C4-2B (cell line): ENCODE measurements at regions not wholly inside any gene's neighbourhood (a gene's known extent, or its start where the extent isn't known, plus 50 kb on each side); places are given as distances from the start of the nearest gene placed in this dataset.

ENCODE experiments used
- H3K27ac ChIP-seq: fragments of 450-650 bp; 2 replicates; pipeline ENCODE4 v1.5.1; 2017
- ZFX ChIP-seq: fragments of 450-650 bp; IDR thresholded peaks from 2 replicates; pipeline ENCODE4 v1.6.1; 2017
- TF ChIP-seq, protein P1 (sequence below): fragments of 450-650 bp; conservative IDR thresholded peaks from 2 replicates; pipeline ENCODE4 v1.5.1; 2017; ENCODE audit warnings: mild to moderate bottlenecking

DNA sequence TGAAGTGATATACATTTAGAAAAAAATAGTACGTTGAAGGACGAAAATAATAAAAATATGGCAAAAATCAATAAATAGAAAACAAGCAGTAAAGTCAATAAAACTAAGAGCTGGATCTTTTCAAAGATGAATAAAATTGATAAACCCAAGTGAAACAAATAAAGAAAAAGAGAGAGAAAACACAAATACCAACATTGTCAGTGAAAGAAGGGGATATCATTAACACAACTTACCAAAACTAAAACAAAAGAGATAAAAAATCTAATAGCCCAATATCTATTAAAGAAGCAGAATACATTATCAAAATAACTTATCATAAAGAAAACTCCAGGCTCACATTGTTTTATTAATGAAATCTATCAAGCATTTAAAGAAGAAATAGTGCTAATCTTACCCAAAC, 675.1 kb downstream of the UQCRFS1 start:
- TF ChIP-seq ZFX: no peak
- TF ChIP-seq, protein P1, sequence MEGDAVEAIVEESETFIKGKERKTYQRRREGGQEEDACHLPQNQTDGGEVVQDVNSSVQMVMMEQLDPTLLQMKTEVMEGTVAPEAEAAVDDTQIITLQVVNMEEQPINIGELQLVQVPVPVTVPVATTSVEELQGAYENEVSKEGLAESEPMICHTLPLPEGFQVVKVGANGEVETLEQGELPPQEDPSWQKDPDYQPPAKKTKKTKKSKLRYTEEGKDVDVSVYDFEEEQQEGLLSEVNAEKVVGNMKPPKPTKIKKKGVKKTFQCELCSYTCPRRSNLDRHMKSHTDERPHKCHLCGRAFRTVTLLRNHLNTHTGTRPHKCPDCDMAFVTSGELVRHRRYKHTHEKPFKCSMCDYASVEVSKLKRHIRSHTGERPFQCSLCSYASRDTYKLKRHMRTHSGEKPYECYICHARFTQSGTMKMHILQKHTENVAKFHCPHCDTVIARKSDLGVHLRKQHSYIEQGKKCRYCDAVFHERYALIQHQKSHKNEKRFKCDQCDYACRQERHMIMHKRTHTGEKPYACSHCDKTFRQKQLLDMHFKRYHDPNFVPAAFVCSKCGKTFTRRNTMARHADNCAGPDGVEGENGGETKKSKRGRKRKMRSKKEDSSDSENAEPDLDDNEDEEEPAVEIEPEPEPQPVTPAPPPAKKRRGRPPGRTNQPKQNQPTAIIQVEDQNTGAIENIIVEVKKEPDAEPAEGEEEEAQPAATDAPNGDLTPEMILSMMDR: no peak

DNA sequence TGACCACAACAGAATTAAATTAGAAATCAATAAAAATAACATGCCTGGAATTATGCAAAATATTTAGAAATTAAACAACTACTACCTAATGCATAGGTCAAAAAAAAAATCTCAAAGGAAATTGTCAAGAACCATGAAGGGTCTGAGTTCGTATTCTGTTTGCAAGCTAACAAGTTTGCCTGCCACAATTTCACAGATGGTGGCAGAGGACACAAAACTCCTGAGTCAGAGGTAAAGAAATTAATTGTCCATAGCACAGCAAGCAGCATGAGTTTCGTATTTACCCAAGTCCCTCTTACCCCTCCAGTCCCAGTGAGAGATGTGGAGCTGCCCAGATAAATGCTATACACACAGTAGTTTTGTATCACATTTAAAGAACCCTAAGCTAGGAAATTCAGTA, 675.9 kb downstream of the UQCRFS1 start:
- H3K27ac ChIP-seq: no peak overlapping the region

More for the DNA sequence above, 675.1 kb downstream of the UQCRFS1 start:
- no peak overlapping the region for H3K27ac ChIP-seq

DNA sequence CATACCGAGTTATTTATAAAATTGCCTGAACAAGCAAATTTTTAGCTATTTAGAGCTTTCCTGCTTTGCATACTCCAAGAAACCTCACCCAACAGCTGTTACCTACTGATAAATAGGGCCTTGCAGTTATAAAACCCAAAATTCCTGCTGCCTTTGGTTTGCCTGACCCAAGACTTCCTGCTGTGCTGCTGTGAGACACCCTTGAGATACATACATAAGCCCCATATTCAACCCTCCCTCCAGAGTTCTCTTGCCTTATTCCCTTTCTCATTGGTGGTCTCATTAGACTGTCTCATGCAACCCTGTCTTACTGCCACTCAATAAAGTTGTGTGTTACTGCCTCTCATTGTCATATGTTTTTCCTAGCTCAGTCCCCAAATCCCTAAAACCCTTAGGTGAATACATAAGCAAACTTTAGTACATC, 677.6 kb downstream of the UQCRFS1 start:
- no peak overlapping the region for H3K27ac ChIP-seq
- TF ChIP-seq, protein P1: no peak
- TF ChIP-seq ZFX: no peak

More for the DNA sequence above, 675.9 kb downstream of the UQCRFS1 start:
- TF ChIP-seq ZFX: no peak
- TF ChIP-seq, protein P1: no peak

DNA sequence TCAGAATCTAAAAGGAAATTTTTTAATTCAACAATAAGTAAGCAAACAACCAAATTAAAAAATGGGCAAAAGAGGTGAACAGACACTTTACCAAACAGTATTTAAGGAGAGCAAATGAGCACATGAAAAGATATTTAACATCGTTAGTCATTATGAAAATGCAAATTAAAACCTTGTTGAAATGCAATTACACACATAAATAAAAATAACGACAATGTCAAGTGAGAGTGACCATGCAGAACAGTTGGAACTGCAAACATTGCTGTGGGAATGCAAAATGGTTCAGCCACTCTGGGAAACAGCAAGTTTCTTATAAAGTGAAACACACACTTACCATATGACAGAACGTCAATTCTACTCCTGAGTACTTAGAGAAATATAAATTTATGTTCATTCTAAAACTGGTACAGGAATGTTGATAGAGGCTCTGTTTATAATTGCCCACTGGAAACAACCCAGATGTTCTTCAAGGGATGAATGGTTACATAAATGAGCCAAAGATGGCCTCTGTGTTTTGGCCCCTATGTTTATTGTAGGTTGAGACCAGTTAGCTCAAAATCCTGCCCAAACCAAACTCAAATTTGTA, 678.1 kb downstream of the UQCRFS1 start:
- no peak overlapping the region for H3K27ac ChIP-seq
- no peak for TF ChIP-seq ZFX
- TF ChIP-seq, protein P1: no peak

DNA sequence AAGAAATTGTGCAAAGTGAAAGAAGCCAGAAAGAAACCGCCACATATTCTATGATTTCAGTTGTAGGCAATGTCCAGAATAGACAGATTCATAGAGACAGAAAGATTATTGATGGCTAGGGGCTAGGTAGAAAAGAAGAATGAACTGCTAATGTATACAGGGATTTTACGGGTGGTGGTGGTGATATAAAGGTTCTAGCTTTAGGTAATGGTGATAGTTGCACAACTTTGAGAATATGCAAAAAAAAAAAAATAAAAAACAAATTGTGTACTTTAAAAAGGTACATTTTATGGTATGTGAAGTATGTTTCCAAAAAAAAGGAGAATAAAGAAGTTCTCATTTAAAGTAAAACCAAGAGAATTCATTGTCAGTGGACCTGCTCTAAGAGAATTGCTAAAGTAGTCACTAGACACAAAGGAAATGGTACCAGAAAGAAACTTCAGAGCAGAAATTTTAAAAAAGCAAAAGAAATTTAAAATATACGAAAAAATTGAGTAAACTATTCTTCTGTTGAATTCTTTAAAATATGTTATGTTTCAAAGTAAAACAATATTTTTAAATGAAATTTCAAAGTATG, 680.1 kb downstream of the UQCRFS1 start:
- H3K27ac ChIP-seq: no peak overlapping the region
- TF ChIP-seq, protein P1: no peak
- no peak for TF ChIP-seq ZFX

DNA sequence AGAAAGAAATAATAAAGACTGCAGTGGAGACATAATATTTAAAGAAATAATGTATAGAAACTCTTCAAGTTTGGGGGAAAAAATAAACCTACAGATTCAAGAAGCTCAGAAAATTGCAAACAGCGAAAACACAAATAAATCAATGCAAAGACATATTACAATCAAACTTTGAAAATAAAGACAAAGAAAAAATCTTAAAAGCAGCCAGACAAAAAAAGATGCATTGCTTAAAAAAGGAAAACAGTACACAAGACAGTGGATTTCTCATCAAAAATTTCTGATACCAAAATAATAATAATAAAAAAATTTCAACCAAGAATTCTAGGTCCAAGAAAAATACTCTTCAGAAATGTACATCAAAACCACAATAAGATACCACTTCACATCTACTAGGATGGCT, 681.0 kb downstream of the UQCRFS1 start:
- TF ChIP-seq, protein P1: no peak
- no peak for TF ChIP-seq ZFX
- H3K27ac ChIP-seq: no peak overlapping the region

DNA sequence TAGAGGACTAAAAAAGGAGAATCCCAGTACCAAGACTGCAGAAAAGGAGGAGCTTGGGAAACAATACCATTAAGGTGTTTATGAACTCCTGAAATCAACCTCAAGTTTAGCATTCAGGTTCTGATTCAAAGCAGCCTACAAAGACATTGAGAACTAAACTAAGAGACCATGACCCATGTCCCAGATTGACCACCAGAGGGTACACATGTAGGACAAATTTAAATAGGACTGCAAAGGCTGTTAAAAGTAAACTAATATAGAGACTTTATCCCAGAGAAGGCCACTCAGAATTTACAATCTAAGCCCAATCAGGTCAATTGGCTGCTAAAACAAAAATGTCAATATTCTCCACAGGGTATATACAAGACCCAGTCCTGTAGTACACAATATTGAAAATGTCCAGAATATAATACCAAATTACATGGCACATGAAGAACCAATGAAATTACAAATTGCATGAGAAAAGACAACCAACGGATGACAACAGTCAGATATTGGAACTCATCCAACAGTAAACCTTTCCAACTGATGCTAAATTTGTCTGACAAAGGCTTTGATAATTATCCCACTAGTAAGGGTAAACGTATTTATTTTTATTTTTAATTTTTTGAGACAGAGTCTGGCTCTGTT, 682.4 kb downstream of the UQCRFS1 start:
- H3K27ac ChIP-seq: no peak overlapping the region
- no peak for TF ChIP-seq ZFX
- TF ChIP-seq, protein P1: 0 out of 2 replicates have a peak, but pooled peaks have one; percentile 4
